Esophagus squamous epithelium (tissue), 4 donors: ENCODE measurements at regions not wholly inside any gene's neighbourhood (a gene's known extent, or its start where the extent isn't known, plus 50 kb on each side); places are given as distances from the start of the nearest gene placed in this dataset.

Experiments
- CTCF ChIP-seq, 6 experiments: fragments of 450-650 bp in 4 of 6; fragments of 200-600 bp in 2 of 6; sonication (generic) in 2 of 6; IDR thresholded peaks; one replicate each; pipeline ENCODE4 v1.5.1; 2016 to 2019; ENCODE audit warnings: antibody characterized with exemption in 6 of 6, mild to moderate bottlenecking in 4 of 6, moderate library complexity in 4 of 6
- POLR2A ChIP-seq, 4 donors: fragments of 450-650 bp; IDR thresholded peaks; one replicate each; pipeline ENCODE4 v1.6.1; 2017; ENCODE audit warnings: antibody characterized with exemption in 4 of 4, mild to moderate bottlenecking in 4 of 4, moderate library complexity in 3 of 4

- TF ChIP-seq CTCF (IDR thresholded peaks at IDR 0.05) (no peak), POLR2A (IDR thresholded peaks at IDR 0.05) (no peak)
Observed at GRCh38 chr15:25248583-25249235, 190.1 kb downstream of the UBE3A start.
